K562 (cell line): ENCODE measurements at regions not wholly inside any gene's neighbourhood (a gene's known extent, or its start where the extent isn't known, plus 50 kb on each side); places are given as distances from the start of the nearest gene placed in this dataset. TPM values are rescaled to one million over a fixed set of nuclear protein-coding genes. Genes with fewer than 3 reads are reported as not detected.

Experiments used
- ATAC-seq: fragments of 200-7000 bp; cut with Tn5 transposase; 3 replicates; pipeline ENCODE4 v1.9.1; 2020; ENCODE audit warnings: moderate library complexity
- BruUV-seq: library from RNA; stranded (reverse); fragments of 400-500 nt; replicated peaks from 2 replicates; lab custom pipeline; 2021; lab: Mats Ljungman, UMichigan
- CTCF ChIA-PET: fragments of 300-600 bp; formaldehyde crosslinking; extraction: SDS; loops from one replicate; lab custom pipeline; 2021; ENCODE audit warnings: low intra/inter-chr PET ratio; lab: Yijun Ruan, JAX
- POLR2A ChIA-PET: fragments of 300-600, 350-650 bp; sonication (Branson Sonifier 250); formaldehyde crosslinking; extraction: SDS; loops from one replicate; lab custom pipeline; 2021; ENCODE audit warnings: antibody characterized with exemption, inconsistent platforms; lab: Yijun Ruan, JAX
- DNase-seq, 4 experiments: peaks; one replicate each; pipeline versions ENCODE4 v3.0.0 to v3.0.0-alpha.2; 2011 to 2018; ENCODE audit warnings: low spot score in 3 of 4, mixed read lengths in 3 of 4; ENCODE audit errors: extremely low read depth in 1 of 4
- FAIRE-seq: peaks from 2 replicates; lab custom pipeline; 2011; peaks lifted over from hg19 to GRCh38; lab: Jason Lieb, UNC
- H2AFZ ChIP-seq: 2 replicates; pipeline ENCODE4 v1.6.0; 2011; ENCODE audit warnings: low read depth, low read length, control low read depth, inconsistent platforms
- H3K27ac ChIP-seq: fragments of 200-600 bp; 3 replicates; pipeline ENCODE4 v1.8.0; 2011; ENCODE audit warnings: low read depth, mild to moderate bottlenecking, control low read depth, inconsistent platforms, low read length, moderate library complexity, mixed read lengths; ENCODE audit errors: extremely low read depth
- H3K27me3 ChIP-seq, 2 experiments: fragments of 300-600 bp in 1 of 2; 2 replicates in 1 of 2; 3 replicates in 1 of 2; pipeline versions ENCODE4 v1.6.0 to v1.8.0; 2011; ENCODE audit warnings: inconsistent platforms in 2 of 2, low read length in 2 of 2, mild to moderate bottlenecking in 1 of 2, mixed read lengths in 1 of 2, moderate library complexity in 1 of 2; ENCODE audit not compliant: control insufficient read depth in 2 of 2, insufficient read depth in 2 of 2
- H3K36me3 ChIP-seq: fragments of 300-600 bp; 3 replicates; pipeline ENCODE4 v1.8.0; 2011; ENCODE audit warnings: mild to moderate bottlenecking, low read length, inconsistent platforms; ENCODE audit not compliant: control insufficient read depth, insufficient read depth
- H3K4me1 ChIP-seq, 2 experiments: fragments of 200-600 bp in 1 of 2; replicated peaks in 1 of 2; 2 replicates in 1 of 2; 3 replicates in 1 of 2; pipeline versions ENCODE4 v1.5.1 to v1.8.0; 2011; ENCODE audit warnings: inconsistent platforms in 2 of 2, low read length in 2 of 2, mild to moderate bottlenecking in 1 of 2, mixed read lengths in 1 of 2, moderate library complexity in 1 of 2; ENCODE audit not compliant: control insufficient read depth in 2 of 2, insufficient read depth in 2 of 2
- H3K4me2 ChIP-seq: 2 replicates; pipeline ENCODE4 v1.6.1; 2011; ENCODE audit warnings: low read length, control low read depth, inconsistent platforms, mixed read lengths; ENCODE audit not compliant: insufficient read depth
- H3K4me3 ChIP-seq: fragments of 200-600 bp; sonication (generic), shearing (Covaris generic); 2 replicates; pipeline ENCODE4 v1.5.1; 2016; ENCODE audit warnings: control low read depth, inconsistent platforms
- H3K79me2 ChIP-seq: fragments of 200-600 bp; 3 replicates; pipeline ENCODE4 v1.8.0; 2011; ENCODE audit warnings: low read length, inconsistent platforms; ENCODE audit not compliant: control insufficient read depth, insufficient read depth
- H3K9ac ChIP-seq, 2 experiments: 2 replicates each; pipeline versions ENCODE4 v1.6.0 to v1.6.1; 2011; ENCODE audit warnings: low read depth in 2 of 2, low read length in 2 of 2, control low read depth in 1 of 2, inconsistent platforms in 1 of 2, mild to moderate bottlenecking in 1 of 2, mixed read lengths in 1 of 2; ENCODE audit not compliant: insufficient read depth in 1 of 2
- H3K9me1 ChIP-seq: one replicate; pipeline ENCODE4 v1.6.0; 2011; ENCODE audit warnings: inconsistent platforms, mild to moderate bottlenecking, low read length, moderate library complexity; ENCODE audit not compliant: control insufficient read depth, insufficient read depth
- H3K9me3 ChIP-seq: replicated peaks from 2 replicates; pipeline ENCODE4 v1.5.1; 2011; ENCODE audit warnings: low read depth, low read length, inconsistent platforms; ENCODE audit not compliant: control insufficient read depth, insufficient read depth
- H4K20me1 ChIP-seq: replicated peaks from 2 replicates; pipeline ENCODE4 v1.6.1; 2011; ENCODE audit warnings: low read length, inconsistent platforms, mixed read lengths; ENCODE audit not compliant: control insufficient read depth, insufficient read depth
- KLF16 ChIP-seq: IDR thresholded peaks from 2 replicates; pipeline ENCODE4 v1.6.1; 2016; ENCODE audit warnings: antibody characterized with exemption
- NFYB ChIP-seq: IDR thresholded peaks from 2 replicates; pipeline ENCODE4 v1.6.1; 2011; ENCODE audit warnings: mild to moderate bottlenecking, moderate library complexity; ENCODE audit not compliant: insufficient read length; ENCODE audit errors: extremely low read depth
- POLR2G ChIP-seq: fragments of 200-400 bp; formaldehyde crosslinking; IDR thresholded peaks from 2 replicates; pipeline ENCODE4 v1.6.1; 2017; ENCODE audit warnings: low read depth, mild to moderate bottlenecking, antibody characterized with exemption, low read length, moderate library complexity
- TSC22D4 ChIP-seq: fragments of 450-650 bp; IDR thresholded peaks from 2 replicates; pipeline ENCODE4 v1.6.1; 2016; ENCODE audit warnings: missing genetic modification characterization, missing biosample characterization, control low read depth
- in situ Hi-C: fragments of 300-500 bp; cut with MboI; formaldehyde crosslinking; loops from 4 replicates; pipeline ENCODE4 v1.15.0; 2018; ENCODE audit warnings: inconsistent platforms, mixed read lengths
- intact Hi-C: fragments of 100-400 bp; cut with micrococcal nuclease; formaldehyde crosslinking; loops from 2 replicates; pipeline ENCODE4 v1.14.2; 2022
- small RNA-seq: library from RNA; depleted of rRNA; stranded (forward); fragments of <200 nt; gene quantifications from one replicate; pipeline ENCODE3, GENCODE V24; 2014

GRCh38 chr7:120221666-120222065, 51.3 kb upstream of the KCND2 start:
- Histone ChIP-seq H3K9ac (no peak overlapping the region), H3K27me3 (no peaks in the 10 kb centered on the region), H3K4me2 (no peak overlapping the region), H3K27ac (no peak overlapping the region), H3K36me3 (no peaks in the 10 kb centered on the region), H3K4me1 (no peaks in the 10 kb centered on the region), H4K20me1 (no peaks in the 10 kb centered on the region), H3K79me2 (no peaks in the 10 kb centered on the region)
- ChIA-PET CTCF (no interaction called here), POLR2A (no interaction called here)
- no TSS peak for BruUV-seq
- no peak for DNase-seq
- intact Hi-C loops (no loop called here), in situ Hi-C loops (no loop called here)
- TF ChIP-seq KLF16 = no peak
- TF ChIP-seq NFYB = no peak
- TF ChIP-seq TSC22D4 = no peak
- TF ChIP-seq POLR2G = no peak
- TF ChIP-seq, all 486 proteins: peak for 0
- H3K4me3 ChIP-seq = no peak overlapping the region
- H3K9me3 ChIP-seq = no peaks in the 10 kb centered on the region
- H2AFZ ChIP-seq = no peak overlapping the region
- ATAC-seq (no peak), FAIRE-seq (no peak)
- H3K9me1 ChIP-seq = no peaks in the 10 kb centered on the region

Small RNA genes in the stretch of these regions (small RNA-seq; reads per million reads assigned to genes)
- not detected for gene RNU1-29P
